GM23338 (cell line): ENCODE measurements at regions not wholly inside any gene's neighbourhood (a gene's known extent, or its start where the extent isn't known, plus 50 kb on each side); places are given as distances from the start of the nearest gene placed in this dataset.

Experiments
- ATAC-seq: fragments of 200-7000 bp; cut with Tn5 transposase; 3 replicates; pipeline ENCODE4 v1.9.1; 2020
- DNase-seq: peaks from one replicate; pipeline ENCODE4 v3.0.0-alpha.2; 2015; ENCODE audit warnings: low spot score
- H2AFZ ChIP-seq: fragments of 200-600 bp; sonication (generic); 2 replicates; pipeline ENCODE4 v1.8.0; 2016; ENCODE audit warnings: antibody characterized with exemption, mild to moderate bottlenecking, moderate library complexity
- H3F3A ChIP-seq: fragments of 200-600 bp; sonication (generic); replicated peaks from 2 replicates; pipeline ENCODE4 v1.8.0; 2017; ENCODE audit warnings: antibody characterized with exemption, mixed run types, low read depth
- H3K27ac ChIP-seq: fragments of 200-600 bp; sonication (generic); 2 replicates; pipeline ENCODE4 v1.6.1; 2016; ENCODE audit warnings: low read depth
- H3K27me3 ChIP-seq: fragments of 200-600 bp; sonication (generic); 2 replicates; pipeline ENCODE4 v1.8.0; 2016; ENCODE audit warnings: mild to moderate bottlenecking, mixed run types, moderate library complexity; ENCODE audit not compliant: insufficient read depth
- H3K36me3 ChIP-seq: fragments of 200-600 bp; sonication (generic); 2 replicates; pipeline ENCODE4 v1.8.0; 2016; ENCODE audit warnings: mild to moderate bottlenecking; ENCODE audit not compliant: insufficient read depth
- H3K4me1 ChIP-seq: fragments of 200-600 bp; sonication (generic); 2 replicates; pipeline ENCODE4 v1.8.0; 2016; ENCODE audit warnings: mild to moderate bottlenecking, moderate library complexity; ENCODE audit not compliant: insufficient read depth
- H3K4me2 ChIP-seq: fragments of 200-600 bp; sonication (generic); 2 replicates; pipeline ENCODE4 v1.7.1; 2017; ENCODE audit warnings: mixed run types
- H3K4me3 ChIP-seq: fragments of 200-600 bp; sonication (generic); 2 replicates; pipeline ENCODE4 v1.6.1; 2016; ENCODE audit warnings: mixed run types
- H3K79me2 ChIP-seq: fragments of 200-600 bp; sonication (generic); replicated peaks from 2 replicates; pipeline ENCODE4 v1.8.0; 2017; ENCODE audit warnings: mild to moderate bottlenecking; ENCODE audit not compliant: insufficient read depth
- H3K9me2 ChIP-seq: fragments of 200-600 bp; sonication (generic); 2 replicates; pipeline ENCODE4 v1.8.0; 2017; ENCODE audit not compliant: insufficient read depth
- H4K20me1 ChIP-seq: fragments of 200-600 bp; sonication (generic); replicated peaks from 2 replicates; pipeline ENCODE4 v1.8.0; 2017; ENCODE audit warnings: mild to moderate bottlenecking; ENCODE audit not compliant: insufficient read depth
- H3K27ac Mint-ChIP-seq: 2 replicates; pipeline ENCODE4 v1.8.0; 2020; ENCODE audit warnings: inconsistent platforms, mild to moderate bottlenecking, moderate library complexity, mixed read lengths
- H3K27me3 Mint-ChIP-seq: 3 replicates; pipeline ENCODE4 v1.8.0; 2022; ENCODE audit warnings: low read depth, mild to moderate bottlenecking, moderate library complexity, mixed read lengths, inconsistent platforms; ENCODE audit not compliant: insufficient read depth, poor library complexity
- H3K36me3 Mint-ChIP-seq: 3 replicates; pipeline ENCODE4 v1.8.0; 2021; ENCODE audit warnings: low read depth, mild to moderate bottlenecking, inconsistent platforms, moderate library complexity, mixed read lengths
- H3K4me1 Mint-ChIP-seq: 3 replicates; pipeline ENCODE4 v1.8.0; 2020; ENCODE audit warnings: mild to moderate bottlenecking, inconsistent platforms, mixed read lengths
- H3K4me3 Mint-ChIP-seq: 3 replicates; pipeline ENCODE4 v1.8.0; 2021; ENCODE audit warnings: moderate library complexity, mild to moderate bottlenecking, inconsistent platforms, mixed read lengths
- H3K9me3 Mint-ChIP-seq: 3 replicates; pipeline ENCODE4 v1.8.0; 2020; ENCODE audit warnings: moderate library complexity, mild to moderate bottlenecking, inconsistent platforms, mixed read lengths
- ETS1 ChIP-seq: IDR thresholded peaks from 2 replicates; pipeline ENCODE4 v1.6.1; 2016; ENCODE audit warnings: antibody characterized with exemption
- EZH2 ChIP-seq: fragments of 200-600 bp; sonication (generic); IDR thresholded peaks from one replicate; pipeline ENCODE4 v1.8.0; 2017; ENCODE audit warnings: antibody characterized with exemption, mild to moderate bottlenecking, low read depth; ENCODE audit not compliant: unreplicated experiment
- EZH2phosphoT487 ChIP-seq: fragments of 200-600 bp; sonication (generic); IDR thresholded peaks from one replicate; pipeline ENCODE4 v1.8.1; 2018; ENCODE audit warnings: antibody characterized with exemption; ENCODE audit not compliant: unreplicated experiment
- POLR2AphosphoS5 ChIP-seq: IDR thresholded peaks from 2 replicates; pipeline ENCODE4 v1.6.1; 2016; ENCODE audit warnings: antibody characterized with exemption, low read depth
- REST ChIP-seq: IDR thresholded peaks from one replicate; pipeline ENCODE4 v1.6.1; 2018; ENCODE audit warnings: antibody characterized with exemption; ENCODE audit not compliant: unreplicated experiment
- ZNF114 ChIP-seq: fragments of 250-450 bp; sonication (Bioruptor Pico); IDR thresholded peaks from 2 replicates; pipeline ENCODE4 v1.5.0; 2020; ENCODE audit warnings: mild to moderate bottlenecking, moderate library complexity
- ZNF331 ChIP-seq: fragments of 250-450 bp; sonication (Bioruptor Pico); IDR thresholded peaks from 2 replicates; pipeline ENCODE4 v1.5.0; 2020; ENCODE audit warnings: low read depth, mild to moderate bottlenecking, moderate library complexity
- ZNF462 ChIP-seq: fragments of 250-450 bp; sonication (Bioruptor Pico); IDR thresholded peaks from 2 replicates; pipeline ENCODE4 v1.5.0; 2020; ENCODE audit warnings: mild to moderate bottlenecking, moderate library complexity

GRCh38 chrX:131841496-131842437, 181.3 kb upstream of the STK26 start (continued):
- TF ChIP-seq REST, result no peak

- ATAC-seq (no peak), DNase-seq (no peak)
- Histone ChIP-seq H3K79me2 (no peaks in the 10 kb centered on the region), H4K20me1 (no peaks in the 10 kb centered on the region), H3K9me2 (no peaks in the 10 kb centered on the region), H3K4me2 (no peak overlapping the region), H2AFZ (no peak overlapping the region), H3K4me3 (no peak overlapping the region), H3K4me1 (no peaks in the 10 kb centered on the region), H3K27ac (no peak overlapping the region), H3K27me3 (no peaks in the 10 kb centered on the region), H3F3A (no peaks in the 10 kb centered on the region), H3K36me3 (no peaks in the 10 kb centered on the region)
- Mint-ChIP-seq H3K4me3 (no peak overlapping the region), H3K27ac (no peak overlapping the region), H3K4me1 (0 out of 3 replicates have a peak, but pooled peaks cover 2% of the 10 kb centered on the region), H3K36me3 (no peaks in the 10 kb centered on the region), H3K9me3 (no peaks in the 10 kb centered on the region), H3K27me3 (peaks cover 1% of the 10 kb centered on the region)
- no peak for TF ChIP-seq EZH2phosphoT487
Observed at GRCh38 chrX:131843987-131844386, 179.1 kb upstream of the STK26 start.

GRCh38 chrX:131845201-131845600, 177.9 kb upstream of the STK26 start:
- Histone ChIP-seq H2AFZ (no peak overlapping the region), H3K4me3 (no peak overlapping the region), H4K20me1 (no peaks in the 10 kb centered on the region), H3K4me1 (no peaks in the 10 kb centered on the region), H3K9me2 (no peaks in the 10 kb centered on the region), H3K4me2 (no peak overlapping the region), H3F3A (no peaks in the 10 kb centered on the region), H3K79me2 (no peaks in the 10 kb centered on the region), H3K27me3 (no peaks in the 10 kb centered on the region), H3K36me3 (no peaks in the 10 kb centered on the region), H3K27ac (no peak overlapping the region)
- DNase-seq (no peak), ATAC-seq (no peak)
- Mint-ChIP-seq H3K9me3 (no peaks in the 10 kb centered on the region), H3K36me3 (no peaks in the 10 kb centered on the region), H3K27me3 (peaks cover 1% of the 10 kb centered on the region), H3K4me3 (no peak overlapping the region), H3K27ac (no peak overlapping the region), H3K4me1 (0 out of 3 replicates have a peak, but pooled peaks cover 2% of the 10 kb centered on the region)
- TF ChIP-seq ZNF462, result no peak
- no peak for TF ChIP-seq ETS1
- no peak for TF ChIP-seq POLR2AphosphoS5
- TF ChIP-seq ZNF114 (CRISPR knock-in tag), result no peak
- TF ChIP-seq ZNF331 (CRISPR knock-in tag), result no peak
- no peak for TF ChIP-seq EZH2phosphoT487
- no peak for TF ChIP-seq EZH2
